HFF-Myc (cell line): ENCODE measurements at regions not wholly inside any gene's neighbourhood (a gene's known extent, or its start where the extent isn't known, plus 50 kb on each side); places are given as distances from the start of the nearest gene placed in this dataset.

Experiments used
- DNase-seq: peaks from one replicate; pipeline ENCODE4 v3.0.0-alpha.2; 2011; ENCODE audit warnings: low read depth; ENCODE audit errors: extremely low read depth
- H3K4me3 ChIP-seq: replicated peaks from 2 replicates; pipeline ENCODE4 v1.5.1; 2011; ENCODE audit warnings: low read depth, mild to moderate bottlenecking, control low read depth, low read length
- TF ChIP-seq, protein P1 (sequence below): IDR thresholded peaks from 2 replicates; pipeline ENCODE4 v1.5.1; 2012; ENCODE audit warnings: mild to moderate bottlenecking, low read depth, low read length, control low read depth; ENCODE audit errors: missing control alignments

DNA sequence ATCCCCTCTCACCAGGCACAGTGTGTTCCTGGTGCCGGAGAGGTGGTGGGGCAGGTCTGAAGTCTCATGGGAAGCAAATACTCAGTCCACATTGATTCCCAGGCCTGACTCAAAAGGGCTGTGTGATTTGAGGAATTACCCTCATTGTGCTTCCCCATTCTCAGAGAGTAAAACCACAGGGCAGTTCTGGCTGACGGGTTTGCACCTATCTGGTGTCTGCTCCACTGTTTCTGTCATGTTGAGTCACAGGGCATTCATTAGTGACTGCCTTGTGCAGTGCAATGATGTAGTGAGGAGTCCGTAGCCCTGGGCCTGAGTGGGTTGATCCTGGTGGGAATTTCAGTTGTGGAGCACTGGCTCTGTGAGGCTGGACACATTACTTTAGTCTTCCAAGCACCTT is 85.2 kb upstream of the ARHGAP20 start:
- TF ChIP-seq, protein P1, sequence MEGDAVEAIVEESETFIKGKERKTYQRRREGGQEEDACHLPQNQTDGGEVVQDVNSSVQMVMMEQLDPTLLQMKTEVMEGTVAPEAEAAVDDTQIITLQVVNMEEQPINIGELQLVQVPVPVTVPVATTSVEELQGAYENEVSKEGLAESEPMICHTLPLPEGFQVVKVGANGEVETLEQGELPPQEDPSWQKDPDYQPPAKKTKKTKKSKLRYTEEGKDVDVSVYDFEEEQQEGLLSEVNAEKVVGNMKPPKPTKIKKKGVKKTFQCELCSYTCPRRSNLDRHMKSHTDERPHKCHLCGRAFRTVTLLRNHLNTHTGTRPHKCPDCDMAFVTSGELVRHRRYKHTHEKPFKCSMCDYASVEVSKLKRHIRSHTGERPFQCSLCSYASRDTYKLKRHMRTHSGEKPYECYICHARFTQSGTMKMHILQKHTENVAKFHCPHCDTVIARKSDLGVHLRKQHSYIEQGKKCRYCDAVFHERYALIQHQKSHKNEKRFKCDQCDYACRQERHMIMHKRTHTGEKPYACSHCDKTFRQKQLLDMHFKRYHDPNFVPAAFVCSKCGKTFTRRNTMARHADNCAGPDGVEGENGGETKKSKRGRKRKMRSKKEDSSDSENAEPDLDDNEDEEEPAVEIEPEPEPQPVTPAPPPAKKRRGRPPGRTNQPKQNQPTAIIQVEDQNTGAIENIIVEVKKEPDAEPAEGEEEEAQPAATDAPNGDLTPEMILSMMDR, result no peak
- DNase-seq, result no peak
- no peak overlapping the region for H3K4me3 ChIP-seq

- DNase-seq, result no peak
- H3K4me3 ChIP-seq, result no peak overlapping the region
- TF ChIP-seq, protein P1, result no peak
Observed at GRCh38 chr11:110795112-110795624, 82.9 kb upstream of the ARHGAP20 start.

DNA sequence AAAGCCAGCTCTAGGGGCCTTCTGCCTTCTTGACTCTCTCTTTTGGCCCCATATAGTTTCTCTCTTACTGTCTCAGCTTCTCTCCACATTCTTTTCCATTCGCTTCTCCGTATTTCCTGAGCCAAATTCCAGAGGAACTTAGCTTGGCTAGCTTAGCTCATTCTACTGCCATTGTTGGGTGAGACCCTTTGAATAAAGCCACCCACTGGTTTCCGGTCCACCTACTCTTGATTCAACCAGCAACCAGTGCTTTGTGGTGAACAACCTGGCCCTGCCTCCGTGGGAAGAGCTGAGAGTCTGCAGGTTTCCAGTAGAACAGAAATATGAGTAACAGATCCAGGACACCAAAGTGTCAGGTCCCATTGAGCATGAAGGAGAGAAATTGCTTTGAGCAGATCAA is 81.3 kb upstream of the ARHGAP20 start:
- no peak overlapping the region for H3K4me3 ChIP-seq
- TF ChIP-seq, protein P1, result no peak
- DNase-seq, result no peak

- H3K4me3 ChIP-seq, result no peak overlapping the region
- no peak for DNase-seq
- TF ChIP-seq, protein P1, result no peak
Observed at GRCh38 chr11:110791621-110792020, 79.4 kb upstream of the ARHGAP20 start.

DNA sequence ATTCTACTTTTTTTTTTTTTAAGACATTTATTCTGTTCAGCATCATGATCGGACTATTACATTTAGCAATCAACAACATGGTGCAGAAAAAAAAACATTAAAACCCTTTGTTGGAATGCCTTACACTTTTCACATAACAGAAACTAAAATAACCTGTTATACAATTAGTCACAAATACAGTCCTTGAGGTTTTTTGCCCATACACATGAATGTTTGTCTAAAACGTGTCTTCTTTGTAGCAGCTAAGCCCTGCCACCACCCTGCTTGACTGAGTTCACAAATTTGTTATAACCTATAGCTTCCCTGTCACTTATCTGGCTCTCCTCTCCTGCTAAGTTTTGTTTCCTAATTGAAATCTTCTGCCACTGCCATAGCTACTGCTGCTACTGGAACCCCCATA is 75.4 kb upstream of the ARHGAP20 start:
- no peak overlapping the region for H3K4me3 ChIP-seq
- DNase-seq, result no peak
- TF ChIP-seq, protein P1, result no peak

GRCh38 chr11:110786226-110786902 is 74.1 kb upstream of the ARHGAP20 start:
- H3K4me3 ChIP-seq, result no peak overlapping the region
- DNase-seq, result no peak
- TF ChIP-seq, protein P1, result no peak

DNA sequence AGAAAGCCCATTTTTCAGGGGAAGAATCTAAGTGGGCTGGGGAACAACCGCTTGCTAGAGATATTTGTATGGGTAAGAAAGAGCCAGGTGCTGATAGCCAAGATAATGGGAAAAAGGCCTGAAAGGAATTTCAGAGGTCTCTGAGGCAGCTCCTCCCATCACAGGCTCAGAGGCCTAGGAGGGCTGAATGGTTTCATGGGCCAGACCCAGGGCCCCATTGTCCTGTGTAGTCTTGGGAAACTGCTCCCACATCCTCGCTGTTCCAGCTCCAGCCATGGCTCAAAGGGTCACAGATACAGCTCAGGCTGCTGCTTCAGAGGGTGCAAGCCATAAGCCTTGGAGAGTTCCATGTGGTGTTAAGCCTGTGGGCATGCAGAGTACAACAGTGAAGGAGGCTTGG is 73.2 kb upstream of the ARHGAP20 start:
- no peak overlapping the region for H3K4me3 ChIP-seq
- TF ChIP-seq, protein P1, result no peak
- no peak for DNase-seq
